Germinal center (tissue), 1 donor: ENCODE measurements at regions not wholly inside any gene's neighbourhood (a gene's known extent, or its start where the extent isn't known, plus 50 kb on each side); places are given as distances from the start of the nearest gene placed in this dataset.
"Not testable (repeated sequence)": the region's sequence is repeated elsewhere in the genome, so short reads cannot be mapped to it uniquely, and the experiment has no call there.

Experiments
- DNase-seq: peaks from one replicate; pipeline ENCODE4 v3.0.0; 2012; ENCODE audit warnings: mixed read lengths, low spot score

- no peak for DNase-seq
Observed at GRCh38 chrX:9345957-9346356, 118.9 kb upstream of the TBL1X start.

- no peak for DNase-seq
Observed at GRCh38 chrX:9349572-9350494, 115.0 kb upstream of the TBL1X start.

- no peak for DNase-seq
Observed at GRCh38 chrX:9351126-9351525, 113.7 kb upstream of the TBL1X start.

GRCh38 chrX:9352243-9352642 is 112.6 kb upstream of the TBL1X start:
- peak; percentile 17 for DNase-seq

DNA sequence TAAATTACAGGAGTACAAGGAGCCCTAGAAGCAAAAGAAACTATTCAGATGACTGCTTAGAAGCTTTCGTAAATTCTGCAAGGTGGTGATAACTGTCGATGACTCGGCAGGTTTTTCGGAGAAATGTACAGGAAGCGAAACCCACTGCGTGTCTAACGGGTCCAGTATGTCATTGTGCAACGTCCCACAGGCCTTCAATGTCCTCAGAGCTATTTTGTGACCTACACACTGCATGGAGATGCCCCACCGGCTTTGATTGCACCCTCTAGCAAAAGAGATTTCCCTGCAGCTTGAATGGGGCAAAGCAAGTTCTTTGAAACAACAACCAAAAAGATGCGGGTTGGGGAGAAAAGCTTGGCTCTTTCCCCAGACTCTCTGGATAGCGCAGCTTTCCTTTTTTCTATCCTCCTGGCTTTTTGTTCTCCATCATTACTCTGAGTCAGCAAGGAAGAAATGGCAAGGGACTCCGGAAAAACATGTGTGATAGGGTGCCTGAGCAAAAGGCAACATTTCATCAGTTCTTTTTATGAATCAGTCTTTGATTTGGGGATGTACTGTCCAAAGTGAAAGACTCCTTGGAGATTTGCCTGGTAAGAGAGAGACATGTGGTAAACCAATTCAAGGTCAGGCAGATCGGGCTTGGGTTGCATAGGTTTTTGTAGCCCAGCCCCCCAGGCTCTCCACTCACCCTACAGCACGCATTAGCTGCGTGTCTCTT is 112.0 kb upstream of the TBL1X start:
- DNase-seq, result peak; percentile 13

DNA sequence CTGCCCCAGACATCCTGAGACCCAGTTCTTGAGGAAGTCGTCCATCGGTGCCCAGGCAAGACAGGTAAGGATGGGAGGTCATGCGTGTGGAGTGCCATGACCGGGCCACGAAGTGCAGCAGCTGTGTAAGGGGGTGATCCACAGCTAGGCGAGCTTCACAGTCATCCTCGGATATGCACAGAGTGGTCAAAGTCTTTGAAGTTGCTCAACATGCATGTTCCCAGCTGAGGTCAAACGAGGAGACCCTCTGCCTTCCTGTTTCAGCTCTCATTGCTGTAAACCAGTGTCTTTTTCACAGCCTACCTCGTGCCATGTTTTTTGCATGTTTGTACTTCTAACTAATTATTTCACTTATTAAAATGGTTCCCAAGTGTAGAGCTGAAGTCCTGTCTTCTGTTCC is 109.9 kb upstream of the TBL1X start:
- no peak for DNase-seq

- DNase-seq, result no peak
Observed at GRCh38 chrX:9355739-9356138, 109.1 kb upstream of the TBL1X start.

GRCh38 chrX:9356846-9357245 is 108.0 kb upstream of the TBL1X start:
- no peak for DNase-seq

DNA sequence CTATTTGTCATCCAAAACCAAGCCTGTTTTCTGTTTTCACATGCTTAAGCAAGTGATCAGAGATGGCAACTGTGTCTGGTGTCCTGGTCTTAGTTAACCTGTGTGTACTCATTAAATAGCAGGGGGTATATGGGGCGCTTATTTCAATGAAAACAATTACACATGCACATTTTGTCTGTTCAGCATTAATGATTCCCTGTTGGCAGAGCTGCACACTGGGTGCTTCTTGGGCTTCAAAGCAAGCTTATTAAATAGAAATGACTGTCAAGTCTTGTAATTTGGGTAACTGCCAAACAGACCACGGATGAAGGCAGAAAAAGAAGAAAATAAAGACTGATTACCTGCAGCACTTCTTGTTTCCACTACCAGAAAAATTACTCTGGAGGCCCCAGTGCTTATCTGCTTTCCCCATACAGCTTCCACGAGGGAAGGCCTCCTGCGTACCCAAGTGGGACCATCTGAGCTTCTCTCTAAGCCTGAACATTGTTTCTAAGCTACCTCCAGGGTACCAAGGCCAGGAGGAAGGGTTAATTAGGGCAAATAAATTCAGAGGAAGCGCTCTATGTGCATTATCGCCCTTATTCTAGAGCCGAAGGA is 107.2 kb upstream of the TBL1X start:
- DNase-seq, result no peak

DNA sequence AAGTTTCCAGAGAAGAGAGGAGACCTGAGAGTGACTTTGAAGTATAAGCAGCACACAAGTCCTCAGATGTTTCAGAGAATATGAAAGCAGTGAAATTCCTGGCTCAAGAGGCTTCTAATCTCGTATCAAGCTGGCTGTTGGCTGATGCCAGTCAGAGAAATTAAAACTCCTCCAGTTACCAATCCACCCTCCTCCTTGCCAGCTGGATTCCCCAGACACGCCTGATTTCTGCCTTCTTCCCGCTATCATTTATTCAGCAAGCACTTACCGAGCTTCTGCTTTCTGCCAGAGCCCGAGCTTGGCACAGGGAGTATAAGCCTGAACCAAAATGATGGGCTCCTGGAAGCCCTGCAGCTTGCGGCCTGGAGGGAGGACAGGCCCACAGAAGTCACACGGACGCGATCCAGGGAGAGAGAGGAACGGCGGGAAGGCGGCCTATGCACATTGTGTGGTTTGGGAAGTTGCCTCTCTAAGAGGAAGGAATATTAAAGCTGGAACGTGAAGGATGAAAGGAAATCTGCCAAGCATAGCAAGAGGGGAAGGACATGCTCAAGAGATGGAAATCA is 102.4 kb upstream of the TBL1X start:
- DNase-seq, result no peak

DNA sequence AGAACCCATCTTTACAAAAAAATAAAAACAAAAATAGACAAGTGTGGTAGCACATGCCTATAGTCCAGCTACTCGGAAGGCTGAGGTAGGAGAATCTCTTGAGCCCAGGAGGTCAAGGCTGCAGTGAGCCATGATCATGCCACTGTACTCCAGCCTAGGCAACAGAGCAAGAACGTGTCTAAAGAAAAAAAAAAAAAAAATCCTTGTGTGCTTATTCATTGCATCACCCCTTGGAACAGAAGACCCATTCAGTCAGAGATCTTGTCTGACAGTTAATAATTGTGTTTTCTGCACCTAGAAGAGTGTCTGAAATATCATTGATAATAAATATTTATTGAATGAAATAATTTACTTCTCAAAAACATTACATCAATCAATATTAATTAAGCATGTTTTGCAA is 97.4 kb upstream of the TBL1X start:
- no peak for DNase-seq

DNA sequence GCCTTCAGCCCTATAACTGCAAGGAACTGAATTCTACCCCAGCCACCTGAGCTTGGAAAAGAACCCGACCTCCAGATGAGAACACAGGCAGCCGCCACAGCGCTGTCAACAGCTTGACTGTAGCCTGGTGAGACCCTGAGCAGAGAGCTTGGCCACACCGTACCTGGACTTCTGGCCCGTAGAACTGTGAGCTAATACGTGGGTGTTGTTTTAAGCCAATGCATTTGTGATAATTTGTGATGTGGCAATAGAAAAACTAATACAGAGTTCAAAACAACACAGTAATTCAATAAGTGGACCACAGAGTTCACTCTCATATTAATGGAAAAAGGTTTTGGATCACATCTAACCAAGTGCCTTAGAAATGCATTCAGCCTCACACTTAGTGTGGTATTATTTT is 96.6 kb upstream of the TBL1X start:
- no peak for DNase-seq

DNA sequence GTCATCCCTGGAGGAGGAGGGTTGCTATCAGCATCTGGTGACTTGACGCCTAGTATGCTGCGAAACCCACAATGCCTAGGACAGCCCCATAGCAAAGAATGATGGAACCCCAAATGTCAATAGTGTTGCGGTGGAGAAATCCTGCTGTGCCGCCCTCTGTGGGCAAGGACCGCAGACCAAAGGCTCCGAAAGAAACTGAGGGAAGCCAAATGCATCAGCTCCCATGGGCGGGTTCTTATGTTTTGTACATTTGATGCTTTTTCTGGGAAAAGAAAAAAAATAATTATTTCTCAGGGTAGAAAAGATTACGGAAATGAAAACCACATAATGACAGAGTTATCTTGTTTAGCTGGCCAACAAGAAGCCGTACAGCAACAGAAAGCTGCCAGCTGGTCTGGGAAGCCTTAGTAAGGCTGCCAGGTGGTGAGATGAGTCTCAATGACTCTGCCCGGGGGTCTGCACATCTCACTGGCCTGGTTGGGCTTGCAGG is 95.0 kb upstream of the TBL1X start:
- no peak for DNase-seq

DNA sequence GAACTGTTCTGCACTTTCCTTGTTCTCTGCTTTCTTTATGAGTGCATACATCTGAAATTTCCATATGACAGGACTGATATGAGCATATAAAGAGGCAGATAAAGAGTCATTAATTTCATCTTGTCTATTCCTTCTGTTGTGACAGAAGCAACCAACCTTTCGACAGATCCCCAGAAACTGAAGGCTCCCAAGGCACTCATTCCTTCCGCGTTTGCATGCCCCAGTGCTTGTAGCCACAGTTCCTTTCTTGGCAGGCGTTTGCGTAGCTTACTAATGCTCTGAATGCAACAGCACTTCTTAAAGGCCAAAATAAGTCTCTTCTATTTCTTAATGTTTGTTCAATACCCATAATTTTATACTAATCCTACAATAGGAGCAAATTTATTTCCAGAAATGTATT is 94.0 kb upstream of the TBL1X start:
- DNase-seq, result no peak

GRCh38 chrX:9372866-9373265 is 92.0 kb upstream of the TBL1X start:
- no peak for DNase-seq

GRCh38 chrX:9373789-9374188 is 91.1 kb upstream of the TBL1X start:
- no peak for DNase-seq

- no peak for DNase-seq
Observed at GRCh38 chrX:9374555-9374954, 90.3 kb upstream of the TBL1X start.

- no peak for DNase-seq
Observed at GRCh38 chrX:9376111-9376510, 88.7 kb upstream of the TBL1X start.

- DNase-seq, result not testable (repeated sequence)
Observed at GRCh38 chrX:9377216-9377615, 87.6 kb upstream of the TBL1X start.

GRCh38 chrX:9378980-9379696 is 85.7 kb upstream of the TBL1X start:
- no peak for DNase-seq

GRCh38 chrX:9379697-9380551 is 84.9 kb upstream of the TBL1X start:
- DNase-seq, result no peak
